Colonic mucosa (tissue), 4 donors: ENCODE measurements at regions not wholly inside any gene's neighbourhood (a gene's known extent, or its start where the extent isn't known, plus 50 kb on each side); places are given as distances from the start of the nearest gene placed in this dataset.

Experiments used
- DNase-seq: peaks from one replicate; pipeline ENCODE4 v3.0.0-alpha.2; 2020
- H3K27ac ChIP-seq: fragments of 200-600 bp; one replicate; pipeline ENCODE4 v1.8.0; 2021
- H3K27me3 ChIP-seq: fragments of 200-600 bp; one replicate; pipeline ENCODE4 v1.8.0; 2021
- H3K36me3 ChIP-seq: fragments of 200-600 bp; one replicate; pipeline ENCODE4 v1.8.0; 2021
- H3K4me1 ChIP-seq: fragments of 200-600 bp; one replicate; pipeline ENCODE4 v1.8.0; 2021; ENCODE audit warnings: mild to moderate bottlenecking
- H3K4me3 ChIP-seq: fragments of 200-600 bp; one replicate; pipeline ENCODE4 v1.8.0; 2021
- H3K9ac ChIP-seq, 2 donors: one replicate each; pipeline ENCODE4 v1.7.0; 2013; ENCODE audit warnings: control low read depth in 2 of 2, low read depth in 2 of 2, low read length in 2 of 2
- H3K9me3 ChIP-seq: fragments of 200-600 bp; one replicate; pipeline ENCODE4 v1.8.0; 2021
- CTCF ChIP-seq: fragments of 200-600 bp; IDR thresholded peaks from one replicate; pipeline ENCODE4 v1.8.0; 2022; ENCODE audit warnings: antibody characterized with exemption, mild to moderate bottlenecking
- intact Hi-C: fragments of 100-400 bp; cut with DNase I; formaldehyde crosslinking; loops from one replicate; pipeline ENCODE4 v1.14.1; 2022
- donor health status: healthy.
- donor health status: DM: no; HTN: no; CAD: no.
- donor health status: DM: no; HTN: no; CAD: no.

GRCh38 chrX:39725928-39726619, 371.7 kb downstream of the BCOR start:
- H3K4me1 ChIP-seq: no peaks in the 10 kb centered on the region
- H3K9me3 ChIP-seq: no peaks in the 10 kb centered on the region
- no peak for TF ChIP-seq CTCF
- no peak overlapping the region for H3K9ac ChIP-seq
- no peaks in the 10 kb centered on the region for H3K36me3 ChIP-seq
- no peak overlapping the region for H3K27ac ChIP-seq
- DNase-seq: no peak
- intact Hi-C loops: no loop called here
- no peaks in the 10 kb centered on the region for H3K27me3 ChIP-seq
- no peak overlapping the region for H3K4me3 ChIP-seq

GRCh38 chrX:39726771-39727170, 371.0 kb downstream of the BCOR start:
- no peak overlapping the region for H3K4me3 ChIP-seq
- H3K9me3 ChIP-seq: no peaks in the 10 kb centered on the region
- H3K27me3 ChIP-seq: no peaks in the 10 kb centered on the region
- intact Hi-C loops: no loop called here
- no peaks in the 10 kb centered on the region for H3K36me3 ChIP-seq
- no peak overlapping the region for H3K27ac ChIP-seq
- TF ChIP-seq CTCF: no peak
- H3K4me1 ChIP-seq: no peaks in the 10 kb centered on the region
- DNase-seq: no peak
- no peak overlapping the region for H3K9ac ChIP-seq

GRCh38 chrX:39728025-39728424, 369.7 kb downstream of the BCOR start:
- Histone ChIP-seq H3K4me1 (no peaks in the 10 kb centered on the region), H3K9ac (no peak overlapping the region), H3K4me3 (no peak overlapping the region), H3K36me3 (no peaks in the 10 kb centered on the region), H3K9me3 (no peaks in the 10 kb centered on the region), H3K27ac (no peak overlapping the region), H3K27me3 (no peaks in the 10 kb centered on the region)
- DNase-seq: no peak
- intact Hi-C loops: no loop called here
- no peak for TF ChIP-seq CTCF

GRCh38 chrX:39728852-39729598, 368.7 kb downstream of the BCOR start:
- Histone ChIP-seq H3K27ac (no peak overlapping the region), H3K36me3 (no peaks in the 10 kb centered on the region), H3K9me3 (no peaks in the 10 kb centered on the region), H3K4me3 (no peak overlapping the region), H3K27me3 (no peaks in the 10 kb centered on the region), H3K4me1 (no peaks in the 10 kb centered on the region), H3K9ac (no peak overlapping the region)
- DNase-seq: no peak
- intact Hi-C loops: no loop called here
- TF ChIP-seq CTCF: no peak

- no peak overlapping the region for H3K27ac ChIP-seq
- H3K36me3 ChIP-seq: no peaks in the 10 kb centered on the region
- H3K27me3 ChIP-seq: no peaks in the 10 kb centered on the region
- H3K9me3 ChIP-seq: no peaks in the 10 kb centered on the region
- no peak overlapping the region for H3K4me3 ChIP-seq
- no peak for TF ChIP-seq CTCF
- no peak for DNase-seq
- H3K4me1 ChIP-seq: no peaks in the 10 kb centered on the region
- no peak overlapping the region for H3K9ac ChIP-seq
- intact Hi-C loops: loop anchor here (5.0 kb wide), 1 partner anchor 537 kb away; no protein-coding TSS in a partner anchor
Observed at GRCh38 chrX:39729981-39730661, 367.6 kb downstream of the BCOR start.
